ENCODE measurements at regions not wholly inside any gene's neighbourhood (a gene's known extent, or its start where the extent isn't known, plus 50 kb on each side); places are given as distances from the start of the nearest gene placed in this dataset.

DNA sequence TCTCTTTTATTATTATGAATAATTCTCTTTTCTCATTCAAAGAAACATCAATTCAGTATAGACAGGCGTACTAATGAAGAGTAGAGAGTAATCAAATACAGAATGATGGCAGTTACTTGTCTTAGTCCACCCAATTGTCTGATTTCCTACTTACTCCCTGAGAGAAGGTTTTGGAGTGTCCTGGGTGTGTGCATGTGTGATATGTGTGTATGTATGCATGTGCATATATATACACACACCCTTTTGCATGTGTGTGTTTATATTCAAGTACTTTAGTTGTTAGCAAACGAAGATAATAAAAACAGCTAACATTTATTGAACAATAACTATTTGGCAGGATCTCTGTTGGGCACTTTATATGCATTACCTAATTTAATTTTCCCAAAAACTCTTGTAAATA lies 63.2 kb upstream of the CCDC190 start:
- H3K79me2 ChIP-seq (ENCODE audit: insufficient read depth, low read length) = no peaks in the 10 kb centered on the region
- TF ChIP-seq, protein P1, sequence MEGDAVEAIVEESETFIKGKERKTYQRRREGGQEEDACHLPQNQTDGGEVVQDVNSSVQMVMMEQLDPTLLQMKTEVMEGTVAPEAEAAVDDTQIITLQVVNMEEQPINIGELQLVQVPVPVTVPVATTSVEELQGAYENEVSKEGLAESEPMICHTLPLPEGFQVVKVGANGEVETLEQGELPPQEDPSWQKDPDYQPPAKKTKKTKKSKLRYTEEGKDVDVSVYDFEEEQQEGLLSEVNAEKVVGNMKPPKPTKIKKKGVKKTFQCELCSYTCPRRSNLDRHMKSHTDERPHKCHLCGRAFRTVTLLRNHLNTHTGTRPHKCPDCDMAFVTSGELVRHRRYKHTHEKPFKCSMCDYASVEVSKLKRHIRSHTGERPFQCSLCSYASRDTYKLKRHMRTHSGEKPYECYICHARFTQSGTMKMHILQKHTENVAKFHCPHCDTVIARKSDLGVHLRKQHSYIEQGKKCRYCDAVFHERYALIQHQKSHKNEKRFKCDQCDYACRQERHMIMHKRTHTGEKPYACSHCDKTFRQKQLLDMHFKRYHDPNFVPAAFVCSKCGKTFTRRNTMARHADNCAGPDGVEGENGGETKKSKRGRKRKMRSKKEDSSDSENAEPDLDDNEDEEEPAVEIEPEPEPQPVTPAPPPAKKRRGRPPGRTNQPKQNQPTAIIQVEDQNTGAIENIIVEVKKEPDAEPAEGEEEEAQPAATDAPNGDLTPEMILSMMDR (conservative IDR thresholded peaks at IDR 0.05) = no peak
- H3K9me3 Mint-ChIP-seq = no peaks in the 10 kb centered on the region
- no CpG with 5 or more reads among the region's 2 CpGs for WGBS (ENCODE audit: extremely low coverage, insufficient read length, low lambda C conversion rate)
- H3K27ac Mint-ChIP-seq = no peak overlapping the region
- no peaks in the 10 kb centered on the region for H3K4me1 ChIP-seq (ENCODE audit: insufficient read depth, low read length)
- H3K23ac ChIP-seq (ENCODE audit: insufficient read length, low read depth, low read length) = no peak overlapping the region
- no peaks in the 10 kb centered on the region for H3K36me3 Mint-ChIP-seq (ENCODE audit: insufficient read depth in 1 of 3, low read depth in 3 of 3)
- H3K4me3 Mint-ChIP-seq = no peak overlapping the region
- no peak overlapping the region for H3K18ac ChIP-seq (ENCODE audit: insufficient read length, low read depth, low read length)
- no peaks in the 10 kb centered on the region for H3K27me3 Mint-ChIP-seq (ENCODE audit: low read depth)
- no peak for DNase-seq
- no peaks in the 10 kb centered on the region for H3K27me3 ChIP-seq (ENCODE audit: insufficient read depth, low read length)
- no peak overlapping the region for H3K14ac ChIP-seq (ENCODE audit: insufficient read depth, low read length)
- H4K8ac ChIP-seq (replicated peaks; ENCODE audit: insufficient read length, low read depth, low read length) = no peak overlapping the region
- no peak overlapping the region for H2BK12ac ChIP-seq (ENCODE audit: insufficient read length, low read depth, low read length)
- no peak overlapping the region for H2BK15ac ChIP-seq (ENCODE audit: low read depth, low read length)
- no peak overlapping the region for H3K4ac ChIP-seq (ENCODE audit: low read depth, low read length)
- no peak overlapping the region for H3K27ac ChIP-seq (ENCODE audit: insufficient read length, low read depth, low read length)
- no peak overlapping the region for H3K9ac ChIP-seq (ENCODE audit: extremely low read depth, insufficient read length, low read length)
- H4K5ac ChIP-seq (ENCODE audit: insufficient read length, low read depth, low read length) = no peak overlapping the region
- H3K56ac ChIP-seq (ENCODE audit: insufficient read length, low read depth, low read length) = no peak overlapping the region
- H3K79me1 ChIP-seq (ENCODE audit: insufficient read depth, low read depth, low read length, poor library complexity, severe bottlenecking) = no peaks in the 10 kb centered on the region
- no peak overlapping the region for H3T11ph ChIP-seq (ENCODE audit: low read length)
- H2BK120ac ChIP-seq (ENCODE audit: low read depth, low read length, poor library complexity, severe bottlenecking) = no peak overlapping the region
- no peak overlapping the region for H2AK5ac ChIP-seq (ENCODE audit: insufficient read length, low read length)
- H2BK5ac ChIP-seq (ENCODE audit: insufficient read length, low read length) = no peak overlapping the region
- no peak overlapping the region for H2AFZ ChIP-seq (ENCODE audit: low read length)
- H4K91ac ChIP-seq (ENCODE audit: insufficient read length, low read depth, low read length) = no peak overlapping the region
- no peaks in the 10 kb centered on the region for H3K9me3 ChIP-seq (ENCODE audit: control insufficient read depth, low read depth, low read length)
- no peak overlapping the region for H2BK20ac ChIP-seq (ENCODE audit: low read depth, low read length, poor library complexity, severe bottlenecking)
- no peak overlapping the region for H3K4me2 ChIP-seq (ENCODE audit: insufficient read depth, insufficient read length, low read length)
- no peaks in the 10 kb centered on the region for H4K20me1 ChIP-seq (ENCODE audit: control insufficient read depth, insufficient read depth, insufficient read length)
- no peaks in the 10 kb centered on the region for H3K4me1 Mint-ChIP-seq
- no peaks in the 10 kb centered on the region for H3K23me2 ChIP-seq (ENCODE audit: insufficient read length, low read depth, low read length, poor library complexity, severe bottlenecking)

Data from H9 (cell line).